Astrocyte (in vitro differentiated cells and primary cell): ENCODE measurements at regions not wholly inside any gene's neighbourhood (a gene's known extent, or its start where the extent isn't known, plus 50 kb on each side); places are given as distances from the start of the nearest gene placed in this dataset.

ENCODE experiments used
- DNase-seq: peaks from one replicate; pipeline ENCODE4 v3.0.0-alpha.2; 2010; ENCODE audit warnings: low read depth
- FAIRE-seq: peaks from 2 replicates; lab custom pipeline; 2011; peaks lifted over from hg19 to GRCh38; lab: Jason Lieb, UNC
- H2AFZ ChIP-seq: 2 replicates; pipeline ENCODE4 v1.6.0; 2012; ENCODE audit warnings: low read depth, low read length, inconsistent platforms
- H3K27ac ChIP-seq: 2 replicates; pipeline ENCODE4 v1.5.1; 2011; ENCODE audit warnings: low read depth, low read length, inconsistent platforms
- H3K27me3 ChIP-seq: 2 replicates; pipeline ENCODE4 v1.6.0; 2011; ENCODE audit warnings: low read length, inconsistent platforms; ENCODE audit not compliant: insufficient read depth
- H3K36me3 ChIP-seq: 2 replicates; pipeline ENCODE4 v1.5.1; 2011; ENCODE audit warnings: low read length, inconsistent platforms; ENCODE audit not compliant: insufficient read depth
- H3K4me1 ChIP-seq: 2 replicates; pipeline ENCODE4 v1.5.1; 2011; ENCODE audit warnings: low read length, inconsistent platforms; ENCODE audit not compliant: insufficient read depth
- H3K4me2 ChIP-seq: 2 replicates; pipeline ENCODE4 v1.6.0; 2012; ENCODE audit warnings: low read length, inconsistent platforms
- H3K4me3 ChIP-seq: 2 replicates; pipeline ENCODE4 v1.5.1; 2011; ENCODE audit warnings: low read depth, mild to moderate bottlenecking, low read length, inconsistent platforms; ENCODE audit not compliant: insufficient read depth
- H3K79me2 ChIP-seq: 2 replicates; pipeline ENCODE4 v1.6.0; 2012; ENCODE audit warnings: mild to moderate bottlenecking, low read length, inconsistent platforms; ENCODE audit not compliant: insufficient read depth
- H3K9ac ChIP-seq: 2 replicates; pipeline ENCODE4 v1.6.0; 2012; ENCODE audit warnings: mild to moderate bottlenecking, low read length, inconsistent platforms
- H3K9me3 ChIP-seq: 2 replicates; pipeline ENCODE4 v1.5.1; 2012; ENCODE audit warnings: low read depth, mild to moderate bottlenecking, low read length, inconsistent platforms; ENCODE audit not compliant: insufficient read depth
- H4K20me1 ChIP-seq: 2 replicates; pipeline ENCODE4 v1.6.0; 2012; ENCODE audit warnings: low read length, inconsistent platforms; ENCODE audit not compliant: insufficient read depth
- H3K27ac Mint-ChIP-seq: one replicate; pipeline ENCODE4 v1.8.0; 2021; ENCODE audit warnings: mild to moderate bottlenecking, mixed read lengths; ENCODE audit not compliant: unreplicated experiment
- H3K27me3 Mint-ChIP-seq: one replicate; pipeline ENCODE4 v1.8.0; 2021; ENCODE audit warnings: low read depth, mixed read lengths; ENCODE audit not compliant: unreplicated experiment
- H3K36me3 Mint-ChIP-seq: one replicate; pipeline ENCODE4 v1.8.0; 2021; ENCODE audit warnings: low read depth, mixed read lengths; ENCODE audit not compliant: unreplicated experiment
- H3K4me1 Mint-ChIP-seq: one replicate; pipeline ENCODE4 v1.8.0; 2021; ENCODE audit warnings: low read depth, mixed read lengths; ENCODE audit not compliant: unreplicated experiment
- H3K4me3 Mint-ChIP-seq: one replicate; pipeline ENCODE4 v1.8.0; 2021; ENCODE audit warnings: mild to moderate bottlenecking, moderate library complexity, mixed read lengths; ENCODE audit not compliant: unreplicated experiment
- H3K9me3 Mint-ChIP-seq: one replicate; pipeline ENCODE4 v1.8.0; 2021; ENCODE audit warnings: mild to moderate bottlenecking, mixed read lengths; ENCODE audit not compliant: unreplicated experiment
- EZH2 ChIP-seq: IDR thresholded peaks from 2 replicates; pipeline ENCODE4 v1.6.1; 2012; ENCODE audit warnings: mild to moderate bottlenecking, low read length, inconsistent platforms; ENCODE audit not compliant: insufficient read depth
- TF ChIP-seq, protein P1 (sequence below): IDR thresholded peaks from 2 replicates; pipeline ENCODE4 v1.5.1; 2011; ENCODE audit warnings: low read depth, mild to moderate bottlenecking, inconsistent platforms, low read length, moderate library complexity; ENCODE audit not compliant: insufficient read depth

GRCh38 chr20:53676987-53677386 lies 83.3 kb upstream of the ZNF217 start:
- H3K36me3 ChIP-seq: no peaks in the 10 kb centered on the region
- Mint-ChIP-seq H3K27ac (no peak overlapping the region), H3K27me3 (no peaks in the 10 kb centered on the region), H3K36me3 (no peaks in the 10 kb centered on the region), H3K4me3 (no peak overlapping the region), H3K9me3 (no peaks in the 10 kb centered on the region), H3K4me1 (peaks cover 19% of the 10 kb centered on the region)
- no peaks in the 10 kb centered on the region for H3K79me2 ChIP-seq
- no peak overlapping the region for H2AFZ ChIP-seq
- no peak overlapping the region for H3K4me2 ChIP-seq
- no peaks in the 10 kb centered on the region for H3K27me3 ChIP-seq
- H4K20me1 ChIP-seq: no peaks in the 10 kb centered on the region
- FAIRE-seq: no peak
- DNase-seq: no peak
- no peak overlapping the region for H3K4me3 ChIP-seq
- TF ChIP-seq EZH2: no peak
- TF ChIP-seq, protein P1, sequence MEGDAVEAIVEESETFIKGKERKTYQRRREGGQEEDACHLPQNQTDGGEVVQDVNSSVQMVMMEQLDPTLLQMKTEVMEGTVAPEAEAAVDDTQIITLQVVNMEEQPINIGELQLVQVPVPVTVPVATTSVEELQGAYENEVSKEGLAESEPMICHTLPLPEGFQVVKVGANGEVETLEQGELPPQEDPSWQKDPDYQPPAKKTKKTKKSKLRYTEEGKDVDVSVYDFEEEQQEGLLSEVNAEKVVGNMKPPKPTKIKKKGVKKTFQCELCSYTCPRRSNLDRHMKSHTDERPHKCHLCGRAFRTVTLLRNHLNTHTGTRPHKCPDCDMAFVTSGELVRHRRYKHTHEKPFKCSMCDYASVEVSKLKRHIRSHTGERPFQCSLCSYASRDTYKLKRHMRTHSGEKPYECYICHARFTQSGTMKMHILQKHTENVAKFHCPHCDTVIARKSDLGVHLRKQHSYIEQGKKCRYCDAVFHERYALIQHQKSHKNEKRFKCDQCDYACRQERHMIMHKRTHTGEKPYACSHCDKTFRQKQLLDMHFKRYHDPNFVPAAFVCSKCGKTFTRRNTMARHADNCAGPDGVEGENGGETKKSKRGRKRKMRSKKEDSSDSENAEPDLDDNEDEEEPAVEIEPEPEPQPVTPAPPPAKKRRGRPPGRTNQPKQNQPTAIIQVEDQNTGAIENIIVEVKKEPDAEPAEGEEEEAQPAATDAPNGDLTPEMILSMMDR: no peak
- no peak overlapping the region for H3K9ac ChIP-seq
- H3K4me1 ChIP-seq: peaks cover 14% of the 10 kb centered on the region
- H3K27ac ChIP-seq: no peak overlapping the region
- no peaks in the 10 kb centered on the region for H3K9me3 ChIP-seq

DNA sequence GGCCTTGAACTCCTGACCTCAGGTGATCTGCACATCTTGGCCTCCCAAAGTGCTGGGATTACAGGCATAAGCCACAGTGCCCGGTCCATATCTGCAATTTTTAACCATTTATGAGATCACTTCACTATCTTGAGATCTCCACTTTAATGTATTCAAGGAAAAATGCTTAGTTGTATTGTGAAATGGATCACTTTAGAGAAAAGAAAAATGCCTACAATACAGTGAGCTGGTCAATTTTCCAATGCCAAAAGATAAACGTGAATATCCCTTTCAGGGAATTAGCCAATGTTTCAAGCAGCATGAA lies 82.8 kb upstream of the ZNF217 start:
- no peak for DNase-seq

DNA sequence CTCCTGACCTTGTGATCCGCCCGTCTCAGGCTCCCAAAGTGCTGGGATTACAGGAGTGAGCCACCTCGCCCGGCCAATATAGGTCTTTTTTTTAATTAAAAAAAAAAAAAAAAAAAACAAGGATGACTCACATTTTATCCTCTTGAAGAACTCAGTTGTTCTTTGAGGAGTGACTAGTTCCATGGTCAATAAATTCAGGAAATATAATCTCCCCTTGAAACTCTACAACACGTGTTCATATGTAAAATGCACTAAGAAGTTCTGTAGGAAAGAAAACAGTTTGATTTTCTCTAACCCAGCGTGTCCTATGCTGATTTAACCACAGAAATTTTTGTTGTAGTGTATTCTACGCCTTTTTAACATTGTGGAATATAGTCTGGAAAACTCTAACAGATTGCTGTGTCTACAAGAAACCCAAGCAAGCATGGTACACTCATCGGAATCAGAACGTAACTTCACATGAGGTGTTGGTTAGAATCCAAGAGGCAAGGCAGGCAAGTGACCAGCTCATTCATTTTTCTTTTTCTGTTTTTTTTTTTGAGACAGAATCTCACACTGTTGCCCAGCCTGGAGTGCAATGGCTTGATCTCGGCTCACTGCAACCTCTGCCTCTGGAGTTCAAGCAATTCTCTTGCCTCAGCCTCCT lies 79.0 kb upstream of the ZNF217 start:
- no peak overlapping the region for H2AFZ ChIP-seq
- no peak overlapping the region for H3K4me3 Mint-ChIP-seq
- no peaks in the 10 kb centered on the region for H3K79me2 ChIP-seq
- H3K27ac ChIP-seq: peak overlapping the region; percentile 56
- H3K9me3 Mint-ChIP-seq: no peaks in the 10 kb centered on the region
- H3K4me3 ChIP-seq: no peak overlapping the region
- H4K20me1 ChIP-seq: no peaks in the 10 kb centered on the region
- peaks cover 5% of the 10 kb centered on the region for H3K4me1 Mint-ChIP-seq
- H3K36me3 ChIP-seq: no peaks in the 10 kb centered on the region
- H3K27me3 Mint-ChIP-seq: no peaks in the 10 kb centered on the region
- peak; percentile 71 for DNase-seq
- H3K27ac Mint-ChIP-seq: no peak overlapping the region
- H3K4me1 ChIP-seq: peaks cover 7% of the 10 kb centered on the region
- TF ChIP-seq EZH2: no peak
- TF ChIP-seq, protein P1: no peak
- H3K9me3 ChIP-seq: no peaks in the 10 kb centered on the region
- no peaks in the 10 kb centered on the region for H3K36me3 Mint-ChIP-seq
- no peak for FAIRE-seq
- no peak overlapping the region for H3K9ac ChIP-seq
- H3K4me2 ChIP-seq: peak overlapping the region; percentile 57
- H3K27me3 ChIP-seq: no peaks in the 10 kb centered on the region

More for the DNA sequence above, 82.8 kb upstream of the ZNF217 start:
- Mint-ChIP-seq H3K27ac (no peak overlapping the region), H3K4me3 (no peak overlapping the region), H3K36me3 (no peaks in the 10 kb centered on the region), H3K27me3 (no peaks in the 10 kb centered on the region), H3K4me1 (peaks cover 19% of the 10 kb centered on the region), H3K9me3 (no peaks in the 10 kb centered on the region)
- H3K4me2 ChIP-seq: no peak overlapping the region
- no peak overlapping the region for H3K9ac ChIP-seq
- no peaks in the 10 kb centered on the region for H4K20me1 ChIP-seq
- FAIRE-seq: no peak
- H3K27ac ChIP-seq: no peak overlapping the region
- no peaks in the 10 kb centered on the region for H3K27me3 ChIP-seq
- no peak overlapping the region for H2AFZ ChIP-seq
- H3K79me2 ChIP-seq: no peaks in the 10 kb centered on the region
- no peaks in the 10 kb centered on the region for H3K36me3 ChIP-seq
- H3K4me3 ChIP-seq: no peak overlapping the region
- H3K4me1 ChIP-seq: peaks cover 14% of the 10 kb centered on the region
- no peaks in the 10 kb centered on the region for H3K9me3 ChIP-seq
- TF ChIP-seq, protein P1: no peak
- no peak for TF ChIP-seq EZH2
